ENCODE measurements at regions not wholly inside any gene's neighbourhood (a gene's known extent, or its start where the extent isn't known, plus 50 kb on each side); places are given as distances from the start of the nearest gene placed in this dataset.

DNA sequence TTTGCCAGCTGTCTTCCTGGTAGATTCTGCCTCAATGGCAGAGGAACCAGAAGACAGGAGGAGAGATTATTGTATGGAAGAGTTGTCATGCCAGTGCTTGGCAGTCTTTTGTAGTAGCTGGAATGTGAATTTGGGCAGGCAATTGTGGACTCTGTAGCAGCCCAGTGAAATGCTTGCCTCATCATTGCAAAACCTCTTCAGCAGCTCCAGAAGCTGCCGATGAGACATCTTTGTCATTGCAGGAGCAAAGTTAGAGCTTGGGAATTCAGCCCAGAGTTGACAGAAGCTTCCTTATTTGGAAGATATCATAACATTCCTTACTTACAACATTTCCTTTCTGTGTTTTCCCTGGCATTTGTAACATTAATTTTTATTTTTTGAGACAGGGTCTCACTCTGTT lies 1250.9 kb downstream of the CDY2B start:
- TF ChIP-seq, protein P1, sequence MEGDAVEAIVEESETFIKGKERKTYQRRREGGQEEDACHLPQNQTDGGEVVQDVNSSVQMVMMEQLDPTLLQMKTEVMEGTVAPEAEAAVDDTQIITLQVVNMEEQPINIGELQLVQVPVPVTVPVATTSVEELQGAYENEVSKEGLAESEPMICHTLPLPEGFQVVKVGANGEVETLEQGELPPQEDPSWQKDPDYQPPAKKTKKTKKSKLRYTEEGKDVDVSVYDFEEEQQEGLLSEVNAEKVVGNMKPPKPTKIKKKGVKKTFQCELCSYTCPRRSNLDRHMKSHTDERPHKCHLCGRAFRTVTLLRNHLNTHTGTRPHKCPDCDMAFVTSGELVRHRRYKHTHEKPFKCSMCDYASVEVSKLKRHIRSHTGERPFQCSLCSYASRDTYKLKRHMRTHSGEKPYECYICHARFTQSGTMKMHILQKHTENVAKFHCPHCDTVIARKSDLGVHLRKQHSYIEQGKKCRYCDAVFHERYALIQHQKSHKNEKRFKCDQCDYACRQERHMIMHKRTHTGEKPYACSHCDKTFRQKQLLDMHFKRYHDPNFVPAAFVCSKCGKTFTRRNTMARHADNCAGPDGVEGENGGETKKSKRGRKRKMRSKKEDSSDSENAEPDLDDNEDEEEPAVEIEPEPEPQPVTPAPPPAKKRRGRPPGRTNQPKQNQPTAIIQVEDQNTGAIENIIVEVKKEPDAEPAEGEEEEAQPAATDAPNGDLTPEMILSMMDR (IDR thresholded peaks at IDR 0.05) = no peak
- TF ChIP-seq POLR2A (IDR thresholded peaks at IDR 0.05) = no peak
